ENCODE measurements at regions not wholly inside any gene's neighbourhood (a gene's known extent, or its start where the extent isn't known, plus 50 kb on each side); places are given as distances from the start of the nearest gene placed in this dataset.

GRCh38 chr9:89701221-89701798, 96.5 kb downstream of the GADD45G start (continued):
- peak in 1 of 2 experiments; percentile 75; a peak in 2 of 3 replicates for TF ChIP-seq EGR1 (IDR thresholded peaks at IDR 0.05; ENCODE audit: borderline replicate concordance in 1 of 2, low read depth in 2 of 2, low read length in 2 of 2)
- TF ChIP-seq RELA (IDR thresholded peaks at IDR 0.05; ENCODE audit: borderline replicate concordance, partially characterized antibody): peak; percentile 99
- peak; percentile 48; the same call in 1 of the 3 replicates for TF ChIP-seq POU2F2 (IDR thresholded peaks at IDR 0.05; ENCODE audit: borderline replicate concordance, low read depth, low read length)
- 0 out of 2 replicates have a peak, but pooled peaks have one; percentile 6 for TF ChIP-seq MEF2A (IDR thresholded peaks at IDR 0.05; ENCODE audit: insufficient read depth, low read depth, low read length)
- TF ChIP-seq ATF7 (IDR thresholded peaks at IDR 0.05; ENCODE audit: low read depth): peak; percentile 50; the same call in 1 of the 2 replicates
- peak; percentile 90 for TF ChIP-seq CUX1 (IDR thresholded peaks at IDR 0.05; ENCODE audit: insufficient replicate concordance, low read depth, low read length)
- peak; percentile 75; the same call in 1 of the 2 replicates for TF ChIP-seq MYB (IDR thresholded peaks at IDR 0.05; ENCODE audit: borderline replicate concordance, low read depth, low read length)
- TF ChIP-seq PAX5 (IDR thresholded peaks at IDR 0.05; ENCODE audit: borderline replicate concordance, low read depth, low read length): peak; percentile 72; the same call in 1 of the 2 replicates
